K562 (cell line): ENCODE measurements at regions not wholly inside any gene's neighbourhood (a gene's known extent, or its start where the extent isn't known, plus 50 kb on each side); places are given as distances from the start of the nearest gene placed in this dataset.

ENCODE experiments used
- ATAC-seq: fragments of 200-7000 bp; cut with Tn5 transposase; 3 replicates; pipeline ENCODE4 v1.9.1; 2020; ENCODE audit warnings: moderate library complexity
- BruUV-seq: library from RNA; stranded (reverse); fragments of 400-500 nt; replicated peaks from 2 replicates; lab custom pipeline; 2021; lab: Mats Ljungman, UMichigan
- CTCF ChIA-PET: fragments of 300-600 bp; formaldehyde crosslinking; extraction: SDS; loops from one replicate; lab custom pipeline; 2021; ENCODE audit warnings: low intra/inter-chr PET ratio; lab: Yijun Ruan, JAX
- POLR2A ChIA-PET: fragments of 300-600, 350-650 bp; sonication (Branson Sonifier 250); formaldehyde crosslinking; extraction: SDS; loops from one replicate; lab custom pipeline; 2021; ENCODE audit warnings: antibody characterized with exemption, inconsistent platforms; lab: Yijun Ruan, JAX
- DNase-seq, 4 experiments: peaks; one replicate each; pipeline versions ENCODE4 v3.0.0 to v3.0.0-alpha.2; 2011 to 2018; ENCODE audit warnings: low spot score in 3 of 4, mixed read lengths in 3 of 4; ENCODE audit errors: extremely low read depth in 1 of 4
- FAIRE-seq: peaks from 2 replicates; lab custom pipeline; 2011; peaks lifted over from hg19 to GRCh38; lab: Jason Lieb, UNC
- H2AFZ ChIP-seq: 2 replicates; pipeline ENCODE4 v1.6.0; 2011; ENCODE audit warnings: low read depth, low read length, control low read depth, inconsistent platforms
- H3K27ac ChIP-seq: fragments of 200-600 bp; 3 replicates; pipeline ENCODE4 v1.8.0; 2011; ENCODE audit warnings: low read depth, mild to moderate bottlenecking, control low read depth, inconsistent platforms, low read length, moderate library complexity, mixed read lengths; ENCODE audit errors: extremely low read depth
- H3K27me3 ChIP-seq, 2 experiments: fragments of 300-600 bp in 1 of 2; 2 replicates in 1 of 2; 3 replicates in 1 of 2; pipeline versions ENCODE4 v1.6.0 to v1.8.0; 2011; ENCODE audit warnings: inconsistent platforms in 2 of 2, low read length in 2 of 2, mild to moderate bottlenecking in 1 of 2, mixed read lengths in 1 of 2, moderate library complexity in 1 of 2; ENCODE audit not compliant: control insufficient read depth in 2 of 2, insufficient read depth in 2 of 2
- H3K36me3 ChIP-seq: fragments of 300-600 bp; 3 replicates; pipeline ENCODE4 v1.8.0; 2011; ENCODE audit warnings: mild to moderate bottlenecking, low read length, inconsistent platforms; ENCODE audit not compliant: control insufficient read depth, insufficient read depth
- H3K4me1 ChIP-seq, 2 experiments: fragments of 200-600 bp in 1 of 2; replicated peaks in 1 of 2; 2 replicates in 1 of 2; 3 replicates in 1 of 2; pipeline versions ENCODE4 v1.5.1 to v1.8.0; 2011; ENCODE audit warnings: inconsistent platforms in 2 of 2, low read length in 2 of 2, mild to moderate bottlenecking in 1 of 2, mixed read lengths in 1 of 2, moderate library complexity in 1 of 2; ENCODE audit not compliant: control insufficient read depth in 2 of 2, insufficient read depth in 2 of 2
- H3K4me2 ChIP-seq: 2 replicates; pipeline ENCODE4 v1.6.1; 2011; ENCODE audit warnings: low read length, control low read depth, inconsistent platforms, mixed read lengths; ENCODE audit not compliant: insufficient read depth
- H3K4me3 ChIP-seq: fragments of 200-600 bp; sonication (generic), shearing (Covaris generic); 2 replicates; pipeline ENCODE4 v1.5.1; 2016; ENCODE audit warnings: control low read depth, inconsistent platforms
- H3K79me2 ChIP-seq: fragments of 200-600 bp; 3 replicates; pipeline ENCODE4 v1.8.0; 2011; ENCODE audit warnings: low read length, inconsistent platforms; ENCODE audit not compliant: control insufficient read depth, insufficient read depth
- H3K9ac ChIP-seq, 2 experiments: 2 replicates each; pipeline versions ENCODE4 v1.6.0 to v1.6.1; 2011; ENCODE audit warnings: low read depth in 2 of 2, low read length in 2 of 2, control low read depth in 1 of 2, inconsistent platforms in 1 of 2, mild to moderate bottlenecking in 1 of 2, mixed read lengths in 1 of 2; ENCODE audit not compliant: insufficient read depth in 1 of 2
- H3K9me1 ChIP-seq: one replicate; pipeline ENCODE4 v1.6.0; 2011; ENCODE audit warnings: inconsistent platforms, mild to moderate bottlenecking, low read length, moderate library complexity; ENCODE audit not compliant: control insufficient read depth, insufficient read depth
- H3K9me3 ChIP-seq: replicated peaks from 2 replicates; pipeline ENCODE4 v1.5.1; 2011; ENCODE audit warnings: low read depth, low read length, inconsistent platforms; ENCODE audit not compliant: control insufficient read depth, insufficient read depth
- H4K20me1 ChIP-seq: replicated peaks from 2 replicates; pipeline ENCODE4 v1.6.1; 2011; ENCODE audit warnings: low read length, inconsistent platforms, mixed read lengths; ENCODE audit not compliant: control insufficient read depth, insufficient read depth
- CBX2 ChIP-seq: fragments of 200-600 bp; sonication (generic); IDR thresholded peaks from one replicate; pipeline ENCODE4 v1.6.1; 2012; ENCODE audit warnings: mild to moderate bottlenecking, low read length, inconsistent platforms; ENCODE audit not compliant: insufficient read depth, poor library complexity, severe bottlenecking
- CEBPB ChIP-seq: fragments of 450-650 bp; IDR thresholded peaks from 2 replicates; pipeline ENCODE4 v1.6.1; 2016; ENCODE audit warnings: missing genetic modification characterization, missing compliant biosample characterization
- CEBPG ChIP-seq, 3 experiments: fragments of 200-800 bp in 1 of 3; sonication (Bioruptor generic) in 1 of 3; sonication (generic) in 1 of 3; formaldehyde crosslinking in 1 of 3; IDR thresholded peaks in 2 of 3; conservative IDR thresholded peaks in 1 of 3; 2 replicates each; pipeline versions ENCODE4 v1.6.1 to v1.8.0; 2016 to 2022; ENCODE audit warnings: missing compliant biosample characterization in 2 of 3, missing genetic modification characterization in 2 of 3, mild to moderate bottlenecking in 1 of 3, missing genetic modification reagents in 1 of 3
- EWSR1 ChIP-seq: fragments of 450-650 bp; IDR thresholded peaks from 2 replicates; pipeline ENCODE4 v1.6.1; 2018; ENCODE audit warnings: borderline replicate concordance, mild to moderate bottlenecking, low read depth, moderate library complexity; ENCODE audit not compliant: partially characterized antibody
- GTF2E2 ChIP-seq: fragments of 200-800 bp; sonication (Bioruptor generic); IDR thresholded peaks from 2 replicates; pipeline ENCODE4 v1.6.1; 2016; ENCODE audit warnings: missing genetic modification characterization, missing compliant biosample characterization
- HMG20A ChIP-seq: fragments of 450-650 bp; formaldehyde crosslinking; conservative IDR thresholded peaks from 2 replicates; pipeline ENCODE4 v1.4.0; 2020; ENCODE audit warnings: mild to moderate bottlenecking, mixed read lengths
- JUNB ChIP-seq: fragments of 450-650 bp; formaldehyde crosslinking; conservative IDR thresholded peaks from 2 replicates; pipeline ENCODE4 v1.4.0; 2020; ENCODE audit warnings: mild to moderate bottlenecking
- LARP7 ChIP-seq: fragments of 450-650 bp; IDR thresholded peaks from 2 replicates; pipeline ENCODE4 v1.6.1; 2016
- NFIX ChIP-seq: fragments of 250-450 bp; sonication (Bioruptor Pico); IDR thresholded peaks from 2 replicates; pipeline ENCODE4 v1.4.0; 2020; ENCODE audit warnings: low read depth, mild to moderate bottlenecking, moderate library complexity
- THRAP3 ChIP-seq: fragments of 450-650 bp; IDR thresholded peaks from 2 replicates; pipeline ENCODE4 v1.6.1; 2016; ENCODE audit warnings: mild to moderate bottlenecking, inconsistent platforms, borderline replicate concordance
- WGBS: fragments of 100-300 bp; shearing (Covaris generic); methylation state at CpG from one replicate; pipeline ENCODE4 v1.1.6; 2016; ENCODE audit warnings: low coverage, mixed read lengths; ENCODE audit not compliant: insufficient coverage; ENCODE audit errors: missing lambda C conversion rate; 5-methylcytosine and 5-hydroxymethylcytosine counted together
- in situ Hi-C: fragments of 300-500 bp; cut with MboI; formaldehyde crosslinking; loops from 4 replicates; pipeline ENCODE4 v1.15.0; 2018; ENCODE audit warnings: inconsistent platforms, mixed read lengths
- intact Hi-C: fragments of 100-400 bp; cut with micrococcal nuclease; formaldehyde crosslinking; loops from 2 replicates; pipeline ENCODE4 v1.14.2; 2022
- TF ChIP-seq, protein P1 (sequence below): sonication (generic); formaldehyde crosslinking; IDR thresholded peaks from 2 replicates; pipeline ENCODE4 v1.5.0; 2020; ENCODE audit warnings: missing genetic modification reagents
- TF ChIP-seq, protein P2 (sequence below): fragments of 250-450 bp; sonication (Bioruptor Pico); IDR thresholded peaks from 2 replicates; pipeline ENCODE4 v1.5.0; 2021; ENCODE audit warnings: mild to moderate bottlenecking, borderline replicate concordance
- TF ChIP-seq, protein P3 (sequence below): IDR thresholded peaks from 3 replicates; pipeline ENCODE4 v1.6.1; 2011; ENCODE audit warnings: borderline replicate concordance, mild to moderate bottlenecking, moderate library complexity; ENCODE audit not compliant: insufficient read length; ENCODE audit errors: extremely low read depth
- TF ChIP-seq, protein P4 (sequence below): sonication (generic); formaldehyde crosslinking; IDR thresholded peaks from 2 replicates; pipeline ENCODE4 v1.8.1; 2022; ENCODE audit warnings: missing genetic modification reagents

DNA sequence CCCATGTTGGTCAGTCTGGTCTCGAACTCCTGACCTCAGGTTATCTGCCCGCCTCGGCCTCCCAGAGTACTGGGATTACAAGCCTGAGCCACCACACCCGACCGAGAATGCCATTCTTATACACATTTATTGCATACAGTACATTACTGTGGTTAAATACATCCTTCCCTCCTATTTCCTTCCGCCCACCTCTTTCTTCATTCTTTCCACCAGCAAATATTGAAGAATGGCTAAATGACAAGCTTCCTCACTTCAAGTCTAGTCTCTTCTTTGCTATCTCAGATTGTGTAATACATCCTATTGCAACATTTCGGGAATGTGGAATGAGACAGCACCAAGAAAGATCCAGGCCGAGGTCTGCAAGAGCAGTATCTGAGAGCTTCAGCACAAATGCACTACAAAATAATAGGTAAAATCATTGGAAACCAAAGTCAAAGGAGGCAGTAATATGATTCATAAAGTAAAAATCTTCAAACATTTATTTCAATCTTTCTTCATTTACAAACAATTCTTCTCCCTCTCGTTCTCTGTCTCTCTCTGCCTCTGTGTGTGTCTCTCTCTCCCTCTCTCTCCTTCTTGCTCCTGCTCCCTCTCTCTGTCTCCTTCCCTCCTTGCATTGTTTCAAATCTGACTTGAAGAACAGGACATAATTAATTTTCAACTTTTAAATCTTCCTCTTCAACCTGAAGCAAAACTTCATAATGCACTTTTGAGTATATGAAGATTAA lies 94.7 kb upstream of the TGFBR2 start:
- no peak overlapping the region for H3K9ac ChIP-seq
- no peak overlapping the region for H3K4me2 ChIP-seq
- no peaks in the 10 kb centered on the region for H4K20me1 ChIP-seq
- H2AFZ ChIP-seq: no peak overlapping the region
- no peak overlapping the region for H3K4me3 ChIP-seq
- WGBS: 0% methylated on average over 9 of the region's 9 CpGs
- ATAC-seq: no peak
- intact Hi-C loops (no loop called here), in situ Hi-C loops (no loop called here)
- H3K9me1 ChIP-seq: no peaks in the 10 kb centered on the region
- POLR2A ChIA-PET: no interaction called here
- no peaks in the 10 kb centered on the region for H3K27me3 ChIP-seq
- H3K4me1 ChIP-seq: no peaks in the 10 kb centered on the region
- H3K27ac ChIP-seq: no peak overlapping the region
- CTCF ChIA-PET: no interaction called here
- no peak for DNase-seq
- H3K79me2 ChIP-seq: no peaks in the 10 kb centered on the region
- H3K9me3 ChIP-seq: no peaks in the 10 kb centered on the region
- no peaks in the 10 kb centered on the region for H3K36me3 ChIP-seq
- no TSS peak for BruUV-seq
- no peak for FAIRE-seq
- TF ChIP-seq EWSR1 (no peak), CBX2 (no peak), NFIX (CRISPR knock-in tag) (no peak), CEBPB (tag) (peak; percentile 58; the same call in 1 of the 2 replicates), HMG20A (CRISPR knock-in tag) (no peak), GTF2E2 (no peak), THRAP3 (no peak), LARP7 (no peak), JUNB (CRISPR knock-in tag) (no peak), CEBPG (CRISPR knock-in tag; IDR thresholded peaks at IDR 0.05) (no peak), CEBPG (tag; conservative IDR thresholded peaks at IDR 0.05 in 1 of 2, IDR thresholded peaks at IDR 0.05 in 1 of 2) (peak; percentile 32 to 51; a peak in 1 of 4 replicates)
- TF ChIP-seq, protein P1, sequence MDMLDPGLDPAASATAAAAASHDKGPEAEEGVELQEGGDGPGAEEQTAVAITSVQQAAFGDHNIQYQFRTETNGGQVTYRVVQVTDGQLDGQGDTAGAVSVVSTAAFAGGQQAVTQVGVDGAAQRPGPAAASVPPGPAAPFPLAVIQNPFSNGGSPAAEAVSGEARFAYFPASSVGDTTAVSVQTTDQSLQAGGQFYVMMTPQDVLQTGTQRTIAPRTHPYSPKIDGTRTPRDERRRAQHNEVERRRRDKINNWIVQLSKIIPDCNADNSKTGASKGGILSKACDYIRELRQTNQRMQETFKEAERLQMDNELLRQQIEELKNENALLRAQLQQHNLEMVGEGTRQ (CRISPR knock-in tag): no peak
- TF ChIP-seq, protein P2, sequence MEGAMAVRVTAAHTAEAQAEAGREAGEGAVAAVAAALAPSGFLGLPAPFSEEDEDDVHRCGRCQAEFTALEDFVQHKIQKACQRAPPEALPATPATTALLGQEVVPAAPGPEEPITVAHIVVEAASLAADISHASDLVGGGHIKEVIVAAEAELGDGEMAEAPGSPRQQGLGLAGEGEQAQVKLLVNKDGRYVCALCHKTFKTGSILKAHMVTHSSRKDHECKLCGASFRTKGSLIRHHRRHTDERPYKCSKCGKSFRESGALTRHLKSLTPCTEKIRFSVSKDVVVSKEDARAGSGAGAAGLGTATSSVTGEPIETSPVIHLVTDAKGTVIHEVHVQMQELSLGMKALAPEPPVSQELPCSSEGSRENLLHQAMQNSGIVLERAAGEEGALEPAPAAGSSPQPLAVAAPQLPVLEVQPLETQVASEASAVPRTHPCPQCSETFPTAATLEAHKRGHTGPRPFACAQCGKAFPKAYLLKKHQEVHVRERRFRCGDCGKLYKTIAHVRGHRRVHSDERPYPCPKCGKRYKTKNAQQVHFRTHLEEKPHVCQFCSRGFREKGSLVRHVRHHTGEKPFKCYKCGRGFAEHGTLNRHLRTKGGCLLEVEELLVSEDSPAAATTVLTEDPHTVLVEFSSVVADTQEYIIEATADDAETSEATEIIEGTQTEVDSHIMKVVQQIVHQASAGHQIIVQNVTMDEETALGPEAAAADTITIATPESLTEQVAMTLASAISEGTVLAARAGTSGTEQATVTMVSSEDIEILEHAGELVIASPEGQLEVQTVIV (CRISPR knock-in tag): no peak
- TF ChIP-seq, protein P3, sequence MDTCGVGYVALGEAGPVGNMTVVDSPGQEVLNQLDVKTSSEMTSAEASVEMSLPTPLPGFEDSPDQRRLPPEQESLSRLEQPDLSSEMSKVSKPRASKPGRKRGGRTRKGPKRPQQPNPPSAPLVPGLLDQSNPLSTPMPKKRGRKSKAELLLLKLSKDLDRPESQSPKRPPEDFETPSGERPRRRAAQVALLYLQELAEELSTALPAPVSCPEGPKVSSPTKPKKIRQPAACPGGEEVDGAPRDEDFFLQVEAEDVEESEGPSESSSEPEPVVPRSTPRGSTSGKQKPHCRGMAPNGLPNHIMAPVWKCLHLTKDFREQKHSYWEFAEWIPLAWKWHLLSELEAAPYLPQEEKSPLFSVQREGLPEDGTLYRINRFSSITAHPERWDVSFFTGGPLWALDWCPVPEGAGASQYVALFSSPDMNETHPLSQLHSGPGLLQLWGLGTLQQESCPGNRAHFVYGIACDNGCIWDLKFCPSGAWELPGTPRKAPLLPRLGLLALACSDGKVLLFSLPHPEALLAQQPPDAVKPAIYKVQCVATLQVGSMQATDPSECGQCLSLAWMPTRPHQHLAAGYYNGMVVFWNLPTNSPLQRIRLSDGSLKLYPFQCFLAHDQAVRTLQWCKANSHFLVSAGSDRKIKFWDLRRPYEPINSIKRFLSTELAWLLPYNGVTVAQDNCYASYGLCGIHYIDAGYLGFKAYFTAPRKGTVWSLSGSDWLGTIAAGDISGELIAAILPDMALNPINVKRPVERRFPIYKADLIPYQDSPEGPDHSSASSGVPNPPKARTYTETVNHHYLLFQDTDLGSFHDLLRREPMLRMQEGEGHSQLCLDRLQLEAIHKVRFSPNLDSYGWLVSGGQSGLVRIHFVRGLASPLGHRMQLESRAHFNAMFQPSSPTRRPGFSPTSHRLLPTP: no peak
- TF ChIP-seq, protein P4, sequence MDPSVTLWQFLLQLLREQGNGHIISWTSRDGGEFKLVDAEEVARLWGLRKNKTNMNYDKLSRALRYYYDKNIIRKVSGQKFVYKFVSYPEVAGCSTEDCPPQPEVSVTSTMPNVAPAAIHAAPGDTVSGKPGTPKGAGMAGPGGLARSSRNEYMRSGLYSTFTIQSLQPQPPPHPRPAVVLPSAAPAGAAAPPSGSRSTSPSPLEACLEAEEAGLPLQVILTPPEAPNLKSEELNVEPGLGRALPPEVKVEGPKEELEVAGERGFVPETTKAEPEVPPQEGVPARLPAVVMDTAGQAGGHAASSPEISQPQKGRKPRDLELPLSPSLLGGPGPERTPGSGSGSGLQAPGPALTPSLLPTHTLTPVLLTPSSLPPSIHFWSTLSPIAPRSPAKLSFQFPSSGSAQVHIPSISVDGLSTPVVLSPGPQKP: no peak
